NCI-H82 treated with DMSO at 0.1 percent for 48 hours (cell line): ENCODE measurements at regions not wholly inside any gene's neighbourhood (a gene's known extent, or its start where the extent isn't known, plus 50 kb on each side); places are given as distances from the start of the nearest gene placed in this dataset.

Experiments used
- DNase-seq: peaks from one replicate; lab custom pipeline; 2025; ENCODE audit not compliant: unreplicated experiment; lab: John Stamatoyannopoulos, UW

DNA sequence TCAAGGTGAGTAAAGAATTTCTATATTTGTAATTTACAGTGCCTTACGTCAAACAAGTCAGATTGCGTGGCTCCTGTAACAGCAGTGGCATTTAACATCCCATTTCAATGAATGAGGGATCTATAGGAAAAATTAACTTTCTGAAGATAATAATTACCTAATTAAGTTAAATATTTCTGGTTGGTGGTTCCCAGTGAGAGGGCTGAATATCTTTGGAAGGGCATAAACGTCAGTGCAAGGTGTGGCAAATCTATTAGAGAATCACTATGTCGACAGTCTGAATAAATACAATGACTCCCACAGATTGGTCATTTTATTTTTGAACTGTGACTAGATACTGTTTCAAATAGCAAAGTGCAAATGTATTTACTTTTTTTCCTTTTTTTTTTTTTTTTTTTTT lies 80.0 kb downstream of the S1PR1 start:
- no peak for DNase-seq

DNA sequence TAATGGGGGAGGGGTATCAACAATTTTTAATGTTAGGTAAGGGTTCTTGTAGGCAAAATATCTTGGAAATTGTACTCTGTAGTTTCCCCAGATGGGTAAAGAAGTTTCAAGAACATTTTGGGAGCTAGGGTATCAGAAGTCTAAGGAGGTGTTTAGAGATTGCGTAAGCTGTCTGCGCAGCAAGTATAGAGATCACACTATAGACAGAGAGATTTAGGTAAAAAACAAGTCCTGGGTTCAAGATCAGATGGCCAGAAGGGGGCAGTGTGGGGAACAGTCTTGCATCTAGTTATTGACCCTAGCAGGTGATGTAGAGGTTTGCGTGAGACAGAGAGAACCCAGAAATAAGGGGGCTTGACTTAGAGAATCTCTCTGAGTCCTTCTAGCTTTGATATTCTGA lies 80.8 kb downstream of the S1PR1 start:
- no peak for DNase-seq

DNA sequence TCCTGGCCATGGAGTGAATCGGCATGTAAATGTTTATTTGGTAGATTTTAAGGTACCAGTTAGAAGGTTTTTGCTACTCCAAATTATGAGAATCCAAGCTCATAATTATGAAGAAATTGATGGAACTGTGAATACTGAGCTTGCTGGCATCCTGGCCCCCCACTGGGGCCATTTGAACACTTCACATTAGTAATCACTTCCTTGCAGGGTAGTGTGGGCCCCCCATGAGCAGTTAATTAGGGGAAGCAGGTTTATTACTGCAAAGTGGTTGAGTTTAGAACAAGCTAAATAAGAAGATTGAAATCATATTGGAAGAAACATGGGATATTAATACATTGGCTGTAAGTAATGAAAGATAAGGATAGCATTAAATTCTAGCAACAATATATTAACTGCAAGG lies 86.7 kb downstream of the S1PR1 start:
- no peak for DNase-seq

DNA sequence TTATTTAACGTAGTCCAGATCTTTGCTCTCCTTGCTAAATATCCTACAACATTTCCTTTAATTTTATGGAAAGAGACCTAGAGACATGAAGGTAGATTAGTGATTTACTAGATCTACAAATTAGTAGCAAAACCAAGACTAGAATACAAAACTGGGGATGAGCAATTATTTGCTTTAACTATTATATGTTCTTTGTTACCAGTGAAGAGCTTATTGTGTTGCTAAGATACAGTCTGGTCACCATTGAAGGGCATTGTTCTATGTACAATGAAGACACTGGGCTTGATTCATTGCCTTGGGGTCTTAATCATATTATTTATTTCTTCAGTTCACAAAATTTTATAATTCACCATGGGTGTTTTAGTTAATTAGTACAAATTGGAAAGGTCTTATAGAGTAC lies 88.3 kb downstream of the S1PR1 start:
- DNase-seq, result no peak

DNA sequence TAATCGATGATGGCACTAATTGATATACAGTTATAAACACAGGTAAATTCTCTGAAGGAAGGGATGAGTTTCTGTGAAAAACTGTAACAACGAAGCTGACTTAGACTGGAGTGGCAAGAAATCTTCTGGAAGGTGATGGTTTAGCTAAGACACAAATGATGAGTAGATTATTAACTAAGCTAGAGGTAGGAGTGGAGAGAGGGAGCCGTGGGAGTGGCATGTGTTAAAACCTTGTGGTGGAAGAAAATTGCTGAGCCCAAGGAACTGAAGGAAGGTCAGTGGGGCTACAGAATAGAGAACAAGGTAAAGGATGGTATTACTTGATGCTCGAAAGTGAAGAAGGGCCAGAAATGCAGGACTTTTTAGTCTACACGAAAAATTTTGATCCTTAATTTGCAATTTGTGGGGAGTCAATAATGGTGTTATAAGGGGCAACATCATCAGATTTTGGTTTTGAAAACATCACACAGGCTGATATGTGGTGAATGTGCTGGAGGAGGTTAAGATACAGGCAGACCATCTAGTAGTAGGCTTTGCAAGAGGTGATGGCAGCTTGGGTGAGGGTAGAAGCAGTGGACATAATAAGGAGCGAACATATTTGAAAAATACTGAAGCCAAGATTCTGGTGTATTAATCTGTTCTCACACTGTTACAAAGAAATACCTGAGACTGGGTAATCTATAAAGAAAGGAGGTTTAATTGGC lies 93.8 kb downstream of the S1PR1 start:
- no peak for DNase-seq

DNA sequence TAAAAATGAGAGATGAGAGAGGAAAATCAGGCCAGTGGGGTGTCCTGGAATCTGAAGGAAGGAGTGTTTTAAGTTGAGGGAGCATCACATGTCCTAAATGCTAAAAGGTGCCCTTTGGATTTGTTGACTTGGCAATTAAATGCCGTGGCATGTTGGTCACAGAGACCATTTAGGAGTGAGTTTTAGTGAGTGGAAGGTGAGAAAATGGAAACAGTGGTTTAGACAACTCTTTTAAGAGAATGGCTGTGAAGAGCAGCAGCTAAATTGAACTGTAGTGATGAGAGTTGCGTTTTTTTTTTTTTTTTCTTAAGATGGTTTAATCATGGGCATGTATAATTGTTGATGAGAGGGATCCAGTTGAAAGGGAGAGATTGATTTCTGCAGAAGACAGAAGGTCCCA lies 95.0 kb downstream of the S1PR1 start:
- DNase-seq, result no peak

DNA sequence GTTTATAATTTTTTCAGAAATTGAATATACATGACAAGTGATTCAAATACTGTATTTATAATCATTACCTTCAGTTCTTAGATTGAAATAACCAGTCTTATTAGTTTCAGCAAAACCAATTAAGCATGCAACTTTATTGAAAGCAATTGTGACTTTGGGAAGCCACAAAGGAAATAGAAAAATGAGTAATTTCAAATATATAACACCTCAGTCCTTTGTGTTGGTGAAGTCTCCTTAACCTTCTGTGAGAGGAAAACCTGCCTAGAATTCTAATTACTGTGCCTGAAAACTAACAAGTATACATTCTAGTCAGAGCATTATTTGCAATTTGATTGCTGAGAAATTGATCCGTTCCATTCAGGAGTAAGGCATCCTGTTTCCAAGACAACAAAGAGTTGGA lies 95.8 kb downstream of the S1PR1 start:
- DNase-seq, result no peak

DNA sequence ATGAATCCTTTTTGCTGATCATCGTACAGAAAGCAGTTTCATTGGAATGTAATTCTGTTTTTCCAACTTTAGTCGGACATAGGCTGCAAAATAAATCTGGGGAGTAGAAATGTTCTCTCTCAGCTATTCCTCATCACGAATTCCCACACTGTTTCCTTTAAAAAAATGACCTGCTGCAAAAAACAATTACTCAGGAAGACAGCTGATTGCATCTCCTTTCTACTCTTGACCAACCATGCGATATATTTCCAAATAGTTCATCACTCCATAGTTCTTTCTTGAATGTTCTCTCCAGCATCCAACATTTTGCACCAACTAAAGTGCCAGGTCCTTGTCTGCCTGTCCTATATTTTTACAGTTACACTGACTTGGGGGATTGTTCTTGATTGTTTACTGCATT lies 96.4 kb downstream of the S1PR1 start:
- no peak for DNase-seq

DNA sequence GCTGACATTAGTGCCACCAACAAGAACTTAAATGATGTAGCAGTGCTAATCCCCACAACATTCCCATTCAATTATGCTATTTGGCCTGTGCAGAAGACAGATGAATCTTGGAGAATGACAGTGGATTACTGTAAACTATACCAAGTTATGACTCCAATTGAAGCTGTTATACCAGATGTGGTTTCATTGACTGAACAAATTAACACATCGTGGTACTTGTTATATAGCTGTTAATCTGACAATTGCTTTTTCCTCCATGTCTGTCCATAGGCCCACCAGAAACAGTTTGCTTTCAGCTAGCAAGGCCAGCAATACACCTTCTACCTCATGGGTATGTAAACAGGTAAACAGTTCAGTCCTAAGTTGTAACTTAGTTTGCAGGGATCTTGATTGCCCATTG lies 101.1 kb downstream of the S1PR1 start:
- no peak for DNase-seq

DNA sequence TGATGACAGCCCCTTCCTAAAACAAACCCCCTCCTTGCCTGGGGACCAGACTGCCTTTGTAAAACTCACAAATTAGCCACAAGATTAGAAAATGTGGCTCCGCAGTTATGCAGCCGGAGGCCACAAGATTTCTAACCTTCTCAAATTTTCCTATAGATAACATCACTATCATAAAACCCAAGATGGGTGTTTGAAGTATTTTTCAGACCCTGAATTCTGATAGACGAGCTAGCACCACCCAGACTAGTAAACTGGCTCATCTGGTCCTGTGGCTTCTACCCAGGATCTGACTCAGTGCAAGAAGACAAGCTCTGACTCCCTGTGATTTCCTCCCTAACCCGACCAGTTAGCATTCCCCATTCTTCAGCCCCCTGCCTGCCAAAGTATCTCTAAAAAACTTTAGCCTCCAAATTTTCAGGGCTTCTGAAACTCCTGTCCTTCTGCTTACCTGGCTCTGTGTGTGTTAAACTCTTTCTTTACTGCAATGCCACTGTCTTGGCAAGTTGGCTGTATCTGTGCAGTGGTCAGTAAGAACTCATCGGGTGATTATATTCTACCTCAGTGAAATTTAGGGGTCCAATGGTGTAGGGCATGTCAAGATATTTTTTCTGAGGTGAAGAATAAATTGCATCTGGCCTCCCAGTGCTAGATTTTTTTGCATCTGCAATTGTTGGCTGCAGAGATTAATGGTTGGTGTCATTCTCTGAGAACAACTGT lies 102.1 kb downstream of the S1PR1 start:
- no peak for DNase-seq

DNA sequence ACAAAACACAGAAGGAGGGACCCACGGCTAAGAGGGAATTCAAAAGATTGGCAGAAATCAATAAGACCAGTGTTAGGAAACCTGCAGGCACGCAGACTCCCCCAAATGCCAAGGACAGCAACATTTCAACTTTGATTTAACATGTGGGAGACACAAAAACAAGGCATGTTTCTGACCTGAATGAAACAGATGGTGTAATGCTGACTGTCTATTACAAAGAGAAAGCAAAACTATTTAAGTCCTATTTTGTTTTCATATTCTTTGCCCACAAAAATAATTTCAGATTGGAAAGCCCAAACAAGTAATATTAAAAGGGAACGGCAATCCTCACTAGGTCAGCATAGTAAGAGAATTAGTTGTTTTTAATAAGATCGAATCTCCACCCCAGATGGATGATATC lies 107.9 kb downstream of the S1PR1 start:
- DNase-seq, result no peak

DNA sequence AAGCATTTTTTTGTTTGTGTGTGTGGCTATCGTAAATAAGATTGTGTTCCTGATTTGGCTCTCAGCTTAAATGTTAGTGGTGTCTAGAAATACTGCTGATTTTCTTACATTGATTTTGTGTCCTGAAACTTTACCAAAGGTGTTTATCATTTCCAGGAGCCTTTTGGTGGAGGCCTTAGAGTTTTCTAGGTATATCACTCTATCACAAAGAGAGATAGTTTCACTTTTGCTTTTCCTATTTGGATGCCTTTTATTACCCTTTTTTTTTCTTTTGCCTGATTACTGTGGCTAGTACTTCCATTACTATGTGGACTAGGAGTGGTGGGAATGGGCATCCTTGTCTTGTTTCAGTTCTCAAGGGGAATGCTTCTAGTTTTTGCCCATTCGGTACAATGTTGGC lies 109.6 kb downstream of the S1PR1 start:
- DNase-seq, result no peak

DNA sequence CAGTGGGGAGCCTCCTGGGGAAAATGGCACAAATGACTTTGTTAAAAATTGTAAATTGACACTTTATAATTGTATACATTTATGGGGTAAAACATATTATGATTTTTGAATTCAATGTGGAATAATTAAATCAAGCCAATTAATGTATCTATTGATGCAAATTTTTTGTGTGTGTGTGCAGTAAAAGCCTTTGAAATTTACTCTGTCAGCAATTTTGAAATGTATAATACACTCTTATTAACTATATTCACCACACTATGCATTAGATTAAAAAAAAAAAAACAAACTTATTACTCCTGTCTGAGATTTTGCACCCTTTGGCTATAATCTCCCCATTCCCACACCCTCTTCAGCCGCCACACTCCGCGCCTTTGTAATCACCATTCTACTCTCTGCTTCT lies 119.2 kb downstream of the S1PR1 start:
- DNase-seq, result no peak

DNA sequence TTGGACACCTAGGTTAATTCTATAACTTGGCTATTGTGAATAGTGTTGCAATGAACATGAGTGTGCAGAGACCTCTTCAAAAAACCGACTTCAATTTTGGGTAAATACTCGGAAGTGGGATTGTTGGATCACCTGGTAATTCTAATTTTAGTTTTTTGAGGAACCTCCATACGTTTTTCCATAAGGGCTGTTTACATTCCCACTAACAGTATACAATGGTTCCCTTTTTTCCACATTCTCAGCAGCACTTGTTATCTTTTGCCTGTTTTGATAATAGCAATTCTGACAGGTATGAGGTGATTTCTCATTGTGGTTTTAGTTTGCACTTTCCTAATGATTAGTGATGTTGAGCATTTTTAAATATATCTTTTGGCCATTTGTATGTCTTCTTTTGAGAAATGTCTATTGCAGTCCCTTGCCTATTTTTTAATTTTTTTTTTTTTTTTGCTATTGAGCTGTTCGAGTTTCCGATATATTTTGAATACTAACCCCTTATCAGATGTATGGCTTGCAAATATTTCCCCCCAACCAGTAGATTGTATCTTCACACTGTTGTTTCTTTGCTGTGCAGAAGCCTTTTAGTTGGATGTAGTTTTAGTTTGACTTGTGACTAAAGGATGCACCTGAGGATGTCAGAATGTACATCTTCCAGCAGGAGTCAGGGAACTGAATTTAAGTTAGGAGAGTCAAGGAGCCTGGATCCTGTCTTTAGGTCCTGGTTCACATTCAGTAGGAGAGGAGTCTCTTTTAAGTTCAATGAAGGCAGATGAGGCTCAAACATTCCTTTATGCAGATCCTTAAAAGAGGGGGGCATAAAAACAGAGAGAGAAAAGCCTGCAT lies 120.0 kb downstream of the S1PR1 start:
- no peak for DNase-seq

DNA sequence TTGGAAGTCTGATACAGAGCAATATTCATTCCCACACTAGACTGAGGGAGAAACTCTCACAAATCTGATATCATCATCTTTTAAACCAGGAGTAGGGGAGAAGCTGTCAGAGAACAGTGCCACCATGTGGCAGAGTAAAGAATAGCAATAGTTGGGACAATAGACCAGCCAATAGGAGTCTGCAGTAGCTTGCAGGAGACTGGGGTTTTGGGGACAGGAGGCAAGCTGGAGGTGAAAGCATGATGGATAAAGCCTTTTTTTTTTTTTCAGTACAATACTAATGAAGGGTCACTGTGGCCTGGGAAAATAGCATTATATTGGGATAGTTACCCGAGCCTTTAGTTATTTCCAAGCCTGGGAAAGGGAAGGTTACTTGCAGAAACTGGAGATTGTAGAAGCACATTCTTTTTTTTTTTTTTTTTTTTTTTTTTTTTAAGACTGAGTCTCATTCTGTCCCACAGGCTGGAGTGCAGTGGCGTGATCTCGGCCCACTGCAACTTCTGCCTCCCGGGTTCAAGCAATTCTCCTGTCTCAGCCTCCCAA lies 120.7 kb downstream of the S1PR1 start:
- DNase-seq, result peak; percentile 77

DNA sequence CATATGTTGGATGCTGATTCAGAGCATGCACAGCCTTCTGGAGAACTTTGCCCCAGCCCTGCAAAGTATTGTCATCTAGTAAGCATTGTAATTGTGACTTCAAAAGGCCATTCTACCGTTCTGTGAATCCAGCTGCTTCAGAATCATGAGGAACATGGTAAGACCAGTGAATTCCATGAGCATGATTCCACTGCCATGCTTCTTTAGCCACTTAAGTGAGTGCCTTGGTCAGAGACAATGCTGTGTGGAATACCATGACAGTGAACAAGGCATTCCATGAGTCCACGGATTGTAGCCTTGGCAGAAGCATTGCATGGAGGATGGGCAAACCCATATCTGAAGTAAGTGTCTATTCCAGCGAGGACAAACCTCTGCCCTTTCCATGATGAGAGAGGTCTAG lies 123.7 kb downstream of the S1PR1 start:
- DNase-seq, result no peak

DNA sequence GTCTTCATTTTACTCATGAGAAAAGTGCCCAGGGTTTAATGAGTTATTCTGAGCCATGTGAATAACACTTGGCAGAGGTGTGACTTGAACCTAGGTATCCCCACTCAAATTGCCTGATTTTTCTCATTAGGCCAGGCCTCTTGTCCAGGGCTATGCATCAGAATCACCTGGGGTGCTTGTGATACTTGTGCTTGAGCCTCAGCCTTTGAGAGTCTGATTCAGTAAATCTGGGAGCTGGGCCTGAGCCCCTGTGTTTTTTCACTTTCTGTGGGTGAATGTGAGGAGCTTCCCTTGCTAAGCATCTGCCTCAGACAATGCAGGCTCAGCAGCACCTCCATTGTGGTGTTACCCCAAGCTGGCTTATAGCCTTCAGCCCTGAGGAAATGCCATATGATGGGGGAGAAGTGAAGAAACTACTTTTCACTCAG lies 127.1 kb downstream of the S1PR1 start:
- DNase-seq, result no peak

DNA sequence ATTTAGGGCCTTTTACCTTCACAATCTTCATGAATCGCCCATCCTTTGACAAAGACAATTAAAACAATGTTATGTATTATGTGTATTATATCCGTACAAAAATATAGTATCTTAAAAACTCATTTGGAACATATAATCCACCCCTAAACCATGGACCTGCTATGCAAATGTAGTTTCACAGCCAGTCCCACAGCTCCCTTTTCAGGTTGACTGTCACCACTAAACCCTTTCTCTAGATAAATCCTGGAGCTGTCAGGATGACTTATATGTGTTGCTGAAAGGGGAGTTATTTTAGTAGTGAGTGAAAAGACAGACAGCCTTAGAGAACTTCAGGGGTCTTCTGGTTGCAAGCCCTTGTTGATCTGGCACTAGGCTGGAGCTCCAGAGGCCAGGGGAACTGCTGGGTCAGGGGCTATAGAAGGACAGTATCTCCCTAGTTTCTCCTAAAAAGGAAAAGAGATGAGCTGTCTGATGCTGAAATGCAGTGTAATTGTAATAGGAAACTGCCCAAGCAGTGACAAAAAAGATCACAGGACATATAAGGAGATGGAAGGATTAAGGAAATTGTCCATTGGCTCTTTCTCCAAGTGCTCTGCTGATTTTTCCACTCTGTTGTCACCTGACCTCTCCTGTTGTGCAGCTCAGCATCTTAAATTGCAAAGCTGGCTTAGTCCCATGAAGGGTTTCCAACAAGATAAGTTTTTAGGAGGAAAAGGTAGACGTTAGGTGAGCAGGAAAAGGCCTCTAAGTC lies 127.7 kb downstream of the S1PR1 start:
- no peak for DNase-seq

DNA sequence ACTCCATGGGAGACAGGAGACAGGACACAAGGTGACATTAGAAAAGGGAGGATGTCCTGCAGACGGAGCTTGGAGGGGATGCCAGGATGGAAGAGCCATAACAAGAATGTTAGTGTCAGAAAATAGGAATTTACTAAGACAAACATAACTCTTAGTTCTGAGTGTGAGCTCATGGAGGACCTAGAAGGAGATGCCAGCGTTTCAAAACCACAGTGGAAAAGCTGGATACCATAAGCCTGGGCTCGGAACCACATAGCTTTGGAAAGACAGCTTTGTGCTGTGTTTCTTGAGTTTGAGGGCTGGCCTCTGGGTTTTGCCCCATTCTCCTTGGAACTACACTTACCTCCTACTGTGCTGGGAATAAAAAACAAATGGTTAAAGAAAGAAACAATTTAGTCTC lies 128.4 kb downstream of the S1PR1 start:
- no peak for DNase-seq

DNA sequence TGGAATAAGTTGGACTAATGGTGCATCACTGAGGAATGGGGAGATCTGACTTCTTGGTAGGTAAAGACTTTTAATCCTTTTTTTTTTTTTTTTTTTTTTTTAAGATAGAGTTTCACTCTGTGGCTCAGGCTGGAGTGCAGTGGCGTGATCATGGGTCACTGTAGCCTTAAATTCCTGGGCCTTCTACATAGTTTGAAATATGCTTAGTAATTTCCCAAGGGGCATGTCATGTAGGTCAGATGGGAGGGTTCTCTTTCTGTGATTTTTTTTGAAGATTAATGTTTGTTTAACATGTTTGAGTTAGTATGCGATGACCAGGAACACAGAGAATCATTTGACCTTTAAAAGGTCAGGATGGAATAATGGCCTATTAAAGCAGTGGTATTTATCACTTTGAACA lies 129.1 kb downstream of the S1PR1 start:
- DNase-seq, result no peak
